ENCODE measurements at regions not wholly inside any gene's neighbourhood (a gene's known extent, or its start where the extent isn't known, plus 50 kb on each side); places are given as distances from the start of the nearest gene placed in this dataset.

GRCh38 chr14:75341620-75342019, 63.0 kb downstream of the FOS start:
- TF ChIP-seq CTCF (IDR thresholded peaks at IDR 0.05; ENCODE audit: insufficient read depth, low read depth, low read length, missing control alignments): no peak
- no peak for DNase-seq (ENCODE audit: low read depth)
- H3K4me3 ChIP-seq (ENCODE audit: low read length): no peak overlapping the region

- H3K4me3 ChIP-seq (ENCODE audit: low read length): no peak overlapping the region
- no peak for DNase-seq (ENCODE audit: low read depth)
- no peak for TF ChIP-seq CTCF (IDR thresholded peaks at IDR 0.05; ENCODE audit: insufficient read depth, low read depth, low read length, missing control alignments)
These were observed 64.4 kb downstream of the FOS start for GRCh38 chr14:75342762-75343599.

- H3K4me3 ChIP-seq (ENCODE audit: low read length): no peak overlapping the region
These were observed 65.3 kb downstream of the FOS start for GRCh38 chr14:75343911-75344310.

GRCh38 chr14:75344411-75344810, 65.8 kb downstream of the FOS start:
- no peak for TF ChIP-seq CTCF (IDR thresholded peaks at IDR 0.05; ENCODE audit: insufficient read depth, low read depth, low read length, missing control alignments)
- no peak overlapping the region for H3K4me3 ChIP-seq (ENCODE audit: low read length)
- DNase-seq (ENCODE audit: low read depth): no peak

More at GRCh38 chr14:75343911-75344310, 65.3 kb downstream of the FOS start:
- peak; percentile 3 for DNase-seq (ENCODE audit: low read depth)
- TF ChIP-seq CTCF (IDR thresholded peaks at IDR 0.05; ENCODE audit: insufficient read depth, low read depth, low read length, missing control alignments): no peak

GRCh38 chr14:75350505-75351060, 72.0 kb downstream of the FOS start:
- no peak overlapping the region for H3K4me3 ChIP-seq (ENCODE audit: low read length)
- TF ChIP-seq CTCF (IDR thresholded peaks at IDR 0.05; ENCODE audit: insufficient read depth, low read depth, low read length, missing control alignments): no peak
- DNase-seq (ENCODE audit: low read depth): no peak

GRCh38 chr14:75359098-75359497, 68.7 kb upstream of the JDP2 start:
- DNase-seq (ENCODE audit: low read depth): no peak
- no peak for TF ChIP-seq CTCF (IDR thresholded peaks at IDR 0.05; ENCODE audit: insufficient read depth, low read depth, low read length, missing control alignments)
- no peak overlapping the region for H3K4me3 ChIP-seq (ENCODE audit: low read length)
